ENCODE measurements at regions not wholly inside any gene's neighbourhood (a gene's known extent, or its start where the extent isn't known, plus 50 kb on each side); places are given as distances from the start of the nearest gene placed in this dataset.

DNA sequence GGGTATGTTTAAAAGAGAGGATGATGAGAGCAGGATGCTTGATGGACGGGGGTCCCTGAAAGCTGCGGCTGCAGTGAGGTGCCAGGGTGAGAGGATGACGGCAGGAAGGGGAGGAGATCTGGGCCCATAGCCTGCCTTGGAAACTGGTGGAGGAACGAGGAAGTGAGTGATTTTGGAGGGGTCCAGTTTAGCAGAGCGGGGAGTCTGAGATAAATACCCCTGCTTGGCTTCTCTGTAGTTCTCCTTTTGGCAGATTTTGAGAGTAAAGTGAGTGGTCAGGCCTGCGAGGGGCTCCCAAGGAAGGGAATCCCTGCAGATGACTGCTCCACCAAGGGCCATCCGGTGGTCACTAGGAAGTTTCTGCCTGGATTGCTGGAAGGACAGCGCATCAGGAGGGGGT, 98.5 kb upstream of the PTCH1 start:
- no peaks in the 10 kb centered on the region for H3K4me1 ChIP-seq (ENCODE audit: control insufficient read depth, insufficient read depth, low read length)
- no peak for FAIRE-seq
- no peaks in the 10 kb centered on the region for H3K27me3 ChIP-seq (replicated peaks in 1 of 2; ENCODE audit: control insufficient read depth in 2 of 2, insufficient read depth in 2 of 2, low read length in 1 of 2)
- 5% methylated on average over 8 of the region's 8 CpGs for WGBS (ENCODE audit: insufficient coverage, insufficient replicate concordance, low lambda C conversion rate, missing lambda C conversion rate)
- CTCF ChIA-PET, result no interaction called here
- H4K20me1 ChIP-seq (ENCODE audit: control insufficient read depth, insufficient read depth), result no peaks in the 10 kb centered on the region
- H3K9ac ChIP-seq (ENCODE audit: control insufficient read depth, insufficient read depth, low read length), result no peak overlapping the region
- H3K9me3 ChIP-seq (replicated peaks; ENCODE audit: control insufficient read depth, insufficient read depth, low read length), result no peaks in the 10 kb centered on the region; the same call in 2 of the 3 replicates
- TF ChIP-seq TCF3 (IDR thresholded peaks at IDR 0.05; ENCODE audit: borderline replicate concordance, insufficient read depth, low read depth, low read length) (no peak), ZNF207 (IDR thresholded peaks at IDR 0.05; ENCODE audit: borderline replicate concordance) (no peak), NR2C1 (IDR thresholded peaks at IDR 0.05) (no peak), EED (IDR thresholded peaks at IDR 0.05; ENCODE audit: low read depth) (no peak), MTA3 (IDR thresholded peaks at IDR 0.05; ENCODE audit: borderline replicate concordance, low read length) (no peak), RFX5 (IDR thresholded peaks at IDR 0.05; ENCODE audit: low read depth, low read length) (no peak), PAX5 (IDR thresholded peaks at IDR 0.05; ENCODE audit: borderline replicate concordance, low read depth, low read length) (no peak), TARDBP (IDR thresholded peaks at IDR 0.05; ENCODE audit: borderline replicate concordance) (no peak)
- BruUV-seq (replicated peaks), result no TSS peak
- in situ Hi-C loops (cut with MboI), result no loop called here
- H3K27ac ChIP-seq (ENCODE audit: control insufficient read depth, insufficient read depth), result no peak overlapping the region
- no peak overlapping the region for H3K4me2 ChIP-seq (ENCODE audit: control insufficient read depth, insufficient read depth)
- SMC1A ChIA-PET (ENCODE audit: uncharacterized antibody, unreplicated experiment), result no interaction called here
- H3K4me3 ChIP-seq, result no peak overlapping the region
- no peak overlapping the region for H2AFZ ChIP-seq (ENCODE audit: control insufficient read depth, low read depth, low read length)
- POLR2A ChIA-PET, result no interaction called here
- RAD21 ChIA-PET (ENCODE audit: unreplicated experiment), result no interaction called here
- ATAC-seq, result no peak
- intact Hi-C loops (cut with micrococcal nuclease; ENCODE audit: unreplicated experiment), result no loop called here
- H3K36me3 ChIP-seq (ENCODE audit: control insufficient read depth in 2 of 2, insufficient read depth in 2 of 2, low read length in 1 of 2), result no peaks in the 10 kb centered on the region
- H3K79me2 ChIP-seq (ENCODE audit: control insufficient read depth, insufficient read depth, low read length), result no peaks in the 10 kb centered on the region
- DNase-seq (ENCODE audit: low read depth, low spot score), result no peak

DNA sequence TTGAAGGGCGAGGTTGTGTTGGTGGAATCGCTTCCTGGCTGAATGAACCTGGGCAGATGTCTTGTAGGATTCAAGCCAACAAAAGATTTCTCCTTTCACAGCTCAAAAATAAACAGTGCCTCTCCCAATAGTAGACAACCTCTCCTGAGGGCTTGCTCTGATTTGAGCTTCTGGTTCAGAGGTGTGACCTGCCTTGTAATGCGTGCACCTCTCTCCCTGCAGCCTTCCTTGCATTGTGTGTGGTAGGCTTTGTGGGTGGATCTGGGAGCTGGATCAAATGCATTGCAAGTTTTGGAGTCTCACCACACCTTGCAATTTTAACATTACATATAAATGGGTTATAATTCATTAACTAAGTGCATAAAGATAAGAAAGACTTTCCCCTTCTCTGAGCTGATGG, 96.9 kb upstream of the PTCH1 start:
- in situ Hi-C loops (cut with MboI), result no loop called here
- Histone ChIP-seq H3K27ac (ENCODE audit: control insufficient read depth, insufficient read depth) (no peak overlapping the region), H3K4me1 (ENCODE audit: control insufficient read depth, insufficient read depth, low read length) (no peaks in the 10 kb centered on the region), H3K79me2 (ENCODE audit: control insufficient read depth, insufficient read depth, low read length) (no peaks in the 10 kb centered on the region), H3K4me3 (no peak overlapping the region), H3K9me3 (replicated peaks; ENCODE audit: control insufficient read depth, insufficient read depth, low read length) (no peaks in the 10 kb centered on the region; the same call in 2 of the 3 replicates), H3K36me3 (ENCODE audit: control insufficient read depth in 2 of 2, insufficient read depth in 2 of 2, low read length in 1 of 2) (no peaks in the 10 kb centered on the region), H3K9ac (ENCODE audit: control insufficient read depth, insufficient read depth, low read length) (no peak overlapping the region), H3K4me2 (ENCODE audit: control insufficient read depth, insufficient read depth) (no peak overlapping the region), H3K27me3 (replicated peaks in 1 of 2; ENCODE audit: control insufficient read depth in 2 of 2, insufficient read depth in 2 of 2, low read length in 1 of 2) (no peaks in the 10 kb centered on the region), H2AFZ (ENCODE audit: control insufficient read depth, low read depth, low read length) (no peak overlapping the region), H4K20me1 (ENCODE audit: control insufficient read depth, insufficient read depth) (no peaks in the 10 kb centered on the region)
- SMC1A ChIA-PET (ENCODE audit: uncharacterized antibody, unreplicated experiment), result no interaction called here
- POLR2A ChIA-PET, result no interaction called here
- RAD21 ChIA-PET (ENCODE audit: unreplicated experiment), result no interaction called here
- FAIRE-seq (no peak), DNase-seq (ENCODE audit: low read depth, low spot score) (no peak), ATAC-seq (no peak)
- 29% methylated on average over 3 of the region's 3 CpGs for WGBS (ENCODE audit: insufficient coverage, insufficient replicate concordance, low lambda C conversion rate, missing lambda C conversion rate)
- CTCF ChIA-PET, result no interaction called here
- intact Hi-C loops (cut with micrococcal nuclease; ENCODE audit: unreplicated experiment), result no loop called here
- no TSS peak for BruUV-seq (replicated peaks)
- TF ChIP-seq NFYA (IDR thresholded peaks at IDR 0.05; ENCODE audit: borderline replicate concordance, low read depth, low read length) (no peak), FOS (IDR thresholded peaks at IDR 0.05; ENCODE audit: borderline replicate concordance, extremely low read depth, insufficient read length) (no peak), SUZ12 (IDR thresholded peaks at IDR 0.05; ENCODE audit: unreplicated experiment) (no peak), HDAC2 (IDR thresholded peaks at IDR 0.05) (no peak), RFX5 (IDR thresholded peaks at IDR 0.05; ENCODE audit: low read depth, low read length) (no peak), ZNF622 (IDR thresholded peaks at IDR 0.05) (no peak), HSF1 (IDR thresholded peaks at IDR 0.05; ENCODE audit: low read depth, low read length) (no peak), SRF (IDR thresholded peaks at IDR 0.05; ENCODE audit: low read depth in 2 of 2, low read length in 2 of 2) (no peak), ASH2L (IDR thresholded peaks at IDR 0.05; ENCODE audit: borderline replicate concordance, low read depth) (no peak), PBX3 (IDR thresholded peaks at IDR 0.05; ENCODE audit: insufficient replicate concordance, low read depth, low read length) (no peak)
